GM23338 (cell line): ENCODE measurements at regions not wholly inside any gene's neighbourhood (a gene's known extent, or its start where the extent isn't known, plus 50 kb on each side); places are given as distances from the start of the nearest gene placed in this dataset.

Source experiments
- ATAC-seq: fragments of 200-7000 bp; cut with Tn5 transposase; 3 replicates; pipeline ENCODE4 v1.9.1; 2020
- DNase-seq: peaks from one replicate; pipeline ENCODE4 v3.0.0-alpha.2; 2015; ENCODE audit warnings: low spot score
- H2AFZ ChIP-seq: fragments of 200-600 bp; sonication (generic); 2 replicates; pipeline ENCODE4 v1.8.0; 2016; ENCODE audit warnings: antibody characterized with exemption, mild to moderate bottlenecking, moderate library complexity
- H3F3A ChIP-seq: fragments of 200-600 bp; sonication (generic); replicated peaks from 2 replicates; pipeline ENCODE4 v1.8.0; 2017; ENCODE audit warnings: antibody characterized with exemption, mixed run types, low read depth
- H3K27ac ChIP-seq: fragments of 200-600 bp; sonication (generic); 2 replicates; pipeline ENCODE4 v1.6.1; 2016; ENCODE audit warnings: low read depth
- H3K27me3 ChIP-seq: fragments of 200-600 bp; sonication (generic); 2 replicates; pipeline ENCODE4 v1.8.0; 2016; ENCODE audit warnings: mild to moderate bottlenecking, mixed run types, moderate library complexity; ENCODE audit not compliant: insufficient read depth
- H3K36me3 ChIP-seq: fragments of 200-600 bp; sonication (generic); 2 replicates; pipeline ENCODE4 v1.8.0; 2016; ENCODE audit warnings: mild to moderate bottlenecking; ENCODE audit not compliant: insufficient read depth
- H3K4me1 ChIP-seq: fragments of 200-600 bp; sonication (generic); 2 replicates; pipeline ENCODE4 v1.8.0; 2016; ENCODE audit warnings: mild to moderate bottlenecking, moderate library complexity; ENCODE audit not compliant: insufficient read depth
- H3K4me2 ChIP-seq: fragments of 200-600 bp; sonication (generic); 2 replicates; pipeline ENCODE4 v1.7.1; 2017; ENCODE audit warnings: mixed run types
- H3K4me3 ChIP-seq: fragments of 200-600 bp; sonication (generic); 2 replicates; pipeline ENCODE4 v1.6.1; 2016; ENCODE audit warnings: mixed run types
- H3K79me2 ChIP-seq: fragments of 200-600 bp; sonication (generic); replicated peaks from 2 replicates; pipeline ENCODE4 v1.8.0; 2017; ENCODE audit warnings: mild to moderate bottlenecking; ENCODE audit not compliant: insufficient read depth
- H3K9me2 ChIP-seq: fragments of 200-600 bp; sonication (generic); 2 replicates; pipeline ENCODE4 v1.8.0; 2017; ENCODE audit not compliant: insufficient read depth
- H4K20me1 ChIP-seq: fragments of 200-600 bp; sonication (generic); replicated peaks from 2 replicates; pipeline ENCODE4 v1.8.0; 2017; ENCODE audit warnings: mild to moderate bottlenecking; ENCODE audit not compliant: insufficient read depth
- H3K27ac Mint-ChIP-seq: 2 replicates; pipeline ENCODE4 v1.8.0; 2020; ENCODE audit warnings: inconsistent platforms, mild to moderate bottlenecking, moderate library complexity, mixed read lengths
- H3K27me3 Mint-ChIP-seq: 3 replicates; pipeline ENCODE4 v1.8.0; 2022; ENCODE audit warnings: low read depth, mild to moderate bottlenecking, moderate library complexity, mixed read lengths, inconsistent platforms; ENCODE audit not compliant: insufficient read depth, poor library complexity
- H3K36me3 Mint-ChIP-seq: 3 replicates; pipeline ENCODE4 v1.8.0; 2021; ENCODE audit warnings: low read depth, mild to moderate bottlenecking, inconsistent platforms, moderate library complexity, mixed read lengths
- H3K4me1 Mint-ChIP-seq: 3 replicates; pipeline ENCODE4 v1.8.0; 2020; ENCODE audit warnings: mild to moderate bottlenecking, inconsistent platforms, mixed read lengths
- H3K4me3 Mint-ChIP-seq: 3 replicates; pipeline ENCODE4 v1.8.0; 2021; ENCODE audit warnings: moderate library complexity, mild to moderate bottlenecking, inconsistent platforms, mixed read lengths
- H3K9me3 Mint-ChIP-seq: 3 replicates; pipeline ENCODE4 v1.8.0; 2020; ENCODE audit warnings: moderate library complexity, mild to moderate bottlenecking, inconsistent platforms, mixed read lengths
- CREB1 ChIP-seq: fragments of 250-450 bp; sonication (Bioruptor Pico); IDR thresholded peaks from 2 replicates; pipeline ENCODE4 v1.5.0; 2020; ENCODE audit warnings: low read depth, mild to moderate bottlenecking, moderate library complexity
- CTCF ChIP-seq, 2 experiments: fragments of 200-600 bp in 1 of 2; sonication (generic) in 1 of 2; conservative IDR thresholded peaks; 2 replicates each; pipeline versions ENCODE4 v1.5.1 to v1.6.1; 2016 to 2017; ENCODE audit warnings: antibody characterized with exemption in 2 of 2, low read depth in 2 of 2, mild to moderate bottlenecking in 2 of 2, moderate library complexity in 1 of 2
- EZH2 ChIP-seq: fragments of 200-600 bp; sonication (generic); IDR thresholded peaks from one replicate; pipeline ENCODE4 v1.8.0; 2017; ENCODE audit warnings: antibody characterized with exemption, mild to moderate bottlenecking, low read depth; ENCODE audit not compliant: unreplicated experiment
- EZH2phosphoT487 ChIP-seq: fragments of 200-600 bp; sonication (generic); IDR thresholded peaks from one replicate; pipeline ENCODE4 v1.8.1; 2018; ENCODE audit warnings: antibody characterized with exemption; ENCODE audit not compliant: unreplicated experiment
- JUNB ChIP-seq: IDR thresholded peaks from one replicate; pipeline ENCODE4 v1.6.1; 2016; ENCODE audit warnings: antibody characterized with exemption; ENCODE audit not compliant: unreplicated experiment
- NANOG ChIP-seq: IDR thresholded peaks from 2 replicates; pipeline ENCODE4 v1.6.1; 2016; ENCODE audit warnings: antibody characterized with exemption, borderline replicate concordance
- POLR2AphosphoS5 ChIP-seq: IDR thresholded peaks from 2 replicates; pipeline ENCODE4 v1.6.1; 2016; ENCODE audit warnings: antibody characterized with exemption, low read depth
- REST ChIP-seq: IDR thresholded peaks from one replicate; pipeline ENCODE4 v1.6.1; 2018; ENCODE audit warnings: antibody characterized with exemption; ENCODE audit not compliant: unreplicated experiment
- STAT1 ChIP-seq: IDR thresholded peaks from one replicate; pipeline ENCODE4 v1.6.1; 2016; ENCODE audit warnings: antibody characterized with exemption; ENCODE audit not compliant: unreplicated experiment
- ZNF114 ChIP-seq: fragments of 250-450 bp; sonication (Bioruptor Pico); IDR thresholded peaks from 2 replicates; pipeline ENCODE4 v1.5.0; 2020; ENCODE audit warnings: mild to moderate bottlenecking, moderate library complexity
- ZNF331 ChIP-seq: fragments of 250-450 bp; sonication (Bioruptor Pico); IDR thresholded peaks from 2 replicates; pipeline ENCODE4 v1.5.0; 2020; ENCODE audit warnings: low read depth, mild to moderate bottlenecking, moderate library complexity
- ZNF462 ChIP-seq: fragments of 250-450 bp; sonication (Bioruptor Pico); IDR thresholded peaks from 2 replicates; pipeline ENCODE4 v1.5.0; 2020; ENCODE audit warnings: mild to moderate bottlenecking, moderate library complexity
- TF ChIP-seq, protein P1 (sequence below): IDR thresholded peaks from 2 replicates; pipeline ENCODE4 v1.6.1; 2016; ENCODE audit warnings: antibody characterized with exemption

- no peaks in the 10 kb centered on the region for H4K20me1 ChIP-seq
- DNase-seq (no peak), ATAC-seq (no peak)
- H3K4me3 Mint-ChIP-seq = no peak overlapping the region
- no peak overlapping the region for H3K27ac Mint-ChIP-seq
- H3K79me2 ChIP-seq = no peaks in the 10 kb centered on the region
- no peaks in the 10 kb centered on the region for H3K36me3 Mint-ChIP-seq
- no peaks in the 10 kb centered on the region for H3K9me2 ChIP-seq
- no peaks in the 10 kb centered on the region for H3F3A ChIP-seq
- TF ChIP-seq CTCF (conservative IDR thresholded peaks at IDR 0.05; ENCODE audit: low read depth in 2 of 2) = no peak
- TF ChIP-seq EZH2 = no peak
- TF ChIP-seq STAT1 = no peak
- TF ChIP-seq ZNF462 (CRISPR knock-in tag) = no peak
- no peak for TF ChIP-seq ZNF331
- TF ChIP-seq JUNB = no peak
- no peak for TF ChIP-seq EZH2phosphoT487
- TF ChIP-seq NANOG = no peak
- TF ChIP-seq POLR2AphosphoS5 = no peak
- TF ChIP-seq, protein P1, sequence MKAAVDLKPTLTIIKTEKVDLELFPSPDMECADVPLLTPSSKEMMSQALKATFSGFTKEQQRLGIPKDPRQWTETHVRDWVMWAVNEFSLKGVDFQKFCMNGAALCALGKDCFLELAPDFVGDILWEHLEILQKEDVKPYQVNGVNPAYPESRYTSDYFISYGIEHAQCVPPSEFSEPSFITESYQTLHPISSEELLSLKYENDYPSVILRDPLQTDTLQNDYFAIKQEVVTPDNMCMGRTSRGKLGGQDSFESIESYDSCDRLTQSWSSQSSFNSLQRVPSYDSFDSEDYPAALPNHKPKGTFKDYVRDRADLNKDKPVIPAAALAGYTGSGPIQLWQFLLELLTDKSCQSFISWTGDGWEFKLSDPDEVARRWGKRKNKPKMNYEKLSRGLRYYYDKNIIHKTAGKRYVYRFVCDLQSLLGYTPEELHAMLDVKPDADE = no peak
- no peak for TF ChIP-seq REST
- TF ChIP-seq ZNF114 (CRISPR knock-in tag) = no peak
- no peak for TF ChIP-seq CREB1 (CRISPR knock-in tag)
- H3K4me1 ChIP-seq = peaks cover 7% of the 10 kb centered on the region
- no peaks in the 10 kb centered on the region for H3K4me1 Mint-ChIP-seq
- H3K27ac ChIP-seq = no peak overlapping the region
- no peak overlapping the region for H2AFZ ChIP-seq
- H3K9me3 Mint-ChIP-seq = no peaks in the 10 kb centered on the region
- peaks cover 9% of the 10 kb centered on the region for H3K27me3 Mint-ChIP-seq
- no peaks in the 10 kb centered on the region for H3K36me3 ChIP-seq
- no peak overlapping the region for H3K4me3 ChIP-seq
- no peaks in the 10 kb centered on the region for H3K27me3 ChIP-seq
- H3K4me2 ChIP-seq = no peak overlapping the region
Measured at GRCh38 chr16:86927699-86928098, 349.4 kb downstream of the FOXL1 start.
